ENCODE measurements at regions not wholly inside any gene's neighbourhood (a gene's known extent, or its start where the extent isn't known, plus 50 kb on each side); places are given as distances from the start of the nearest gene placed in this dataset.

DNA sequence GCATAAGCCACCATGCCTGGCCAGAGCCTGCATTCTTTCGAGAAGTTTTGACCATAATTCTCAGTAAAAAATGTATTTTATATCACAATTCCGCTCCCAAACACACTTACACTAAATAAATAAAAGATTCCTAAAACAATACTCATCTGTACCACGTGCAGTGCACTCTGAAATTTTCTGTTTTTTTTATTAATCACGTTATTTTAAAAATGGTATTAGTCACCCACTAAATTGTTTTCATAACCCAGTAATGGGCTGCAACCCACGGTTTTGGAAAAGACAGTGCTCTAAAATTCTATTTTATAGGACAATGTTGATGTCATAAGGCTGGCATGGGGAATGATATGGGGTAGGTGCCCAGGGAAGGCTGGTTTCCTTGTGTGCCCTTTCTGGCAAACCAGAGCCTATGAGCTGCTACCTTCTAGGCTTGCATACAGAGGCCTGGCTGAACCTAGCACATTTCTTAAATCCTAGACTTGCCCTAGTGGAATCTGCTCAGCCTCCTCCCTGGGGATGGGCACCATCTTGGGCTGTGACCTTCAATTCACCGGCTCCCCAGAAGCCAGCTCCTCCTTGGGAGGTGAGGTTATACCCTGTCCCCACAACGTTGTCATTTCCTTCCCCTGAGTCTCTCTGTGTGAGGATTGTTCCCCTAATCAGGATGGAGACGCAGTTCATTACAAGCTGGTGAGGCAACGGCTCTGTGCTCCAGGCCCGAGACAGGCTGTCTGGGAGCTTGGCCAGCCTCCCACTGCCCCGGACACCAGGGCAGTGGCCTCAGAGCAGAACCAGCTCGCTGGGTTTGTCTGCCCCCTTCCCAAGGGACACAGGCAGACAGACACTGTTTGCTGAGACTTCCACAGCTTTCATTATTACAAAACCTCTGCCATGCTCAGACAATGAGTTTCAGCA is 116.5 kb upstream of the NAV2 start:
- Mint-ChIP-seq H3K4me1 (ENCODE audit: low read depth) (no peaks in the 10 kb centered on the region), H3K36me3 (ENCODE audit: low read depth) (no peaks in the 10 kb centered on the region), H3K27me3 (ENCODE audit: low read depth) (no peaks in the 10 kb centered on the region), H3K4me3 (no peak overlapping the region), H3K9me3 (no peaks in the 10 kb centered on the region), H3K27ac (no peak overlapping the region)

DNA sequence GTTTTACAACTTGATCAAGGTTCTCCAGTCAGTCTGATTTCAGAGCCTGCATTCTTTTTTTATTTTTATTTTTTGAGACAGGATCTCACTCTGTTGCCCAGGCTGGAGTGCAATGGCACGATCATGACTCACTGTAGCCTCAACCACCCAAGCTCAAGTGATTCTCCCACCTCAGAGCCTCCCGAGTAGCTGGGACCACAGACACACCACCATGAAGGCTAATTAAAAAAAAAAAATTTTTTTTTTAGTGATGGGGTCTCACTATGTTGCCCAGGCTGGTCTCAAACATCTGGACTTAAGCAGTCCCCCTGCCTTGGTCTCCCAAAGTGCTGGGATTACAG is 117.2 kb upstream of the NAV2 start:
- H3K4me1 Mint-ChIP-seq (ENCODE audit: low read depth), result no peaks in the 10 kb centered on the region

DNA sequence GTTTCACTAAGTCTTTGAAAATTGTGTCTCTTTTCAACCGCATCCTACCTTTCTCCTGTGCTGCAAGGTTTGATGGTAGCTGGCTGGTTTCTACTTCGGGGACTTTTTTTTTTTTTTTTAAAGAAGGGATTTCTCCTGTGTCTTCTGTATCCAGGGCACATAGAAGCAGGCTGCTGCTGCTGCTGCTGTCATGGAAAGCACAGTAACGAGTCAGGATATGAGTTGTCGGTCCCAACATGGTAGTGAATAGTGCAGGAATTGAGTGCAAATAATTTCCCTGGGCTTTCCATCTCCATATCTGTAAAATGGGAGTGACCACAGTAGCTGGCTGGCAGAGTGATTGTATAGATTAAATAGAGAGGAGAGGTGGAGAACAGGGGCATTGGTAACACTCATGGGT is 118.3 kb upstream of the NAV2 start:
- Mint-ChIP-seq H3K27me3 (ENCODE audit: low read depth) (no peaks in the 10 kb centered on the region), H3K4me3 (no peak overlapping the region), H3K36me3 (ENCODE audit: low read depth) (no peaks in the 10 kb centered on the region), H3K4me1 (ENCODE audit: low read depth) (no peaks in the 10 kb centered on the region), H3K9me3 (no peaks in the 10 kb centered on the region), H3K27ac (no peak overlapping the region)

More for the DNA sequence above, 117.2 kb upstream of the NAV2 start:
- Mint-ChIP-seq H3K9me3 (no peaks in the 10 kb centered on the region), H3K36me3 (ENCODE audit: low read depth) (no peaks in the 10 kb centered on the region), H3K27me3 (ENCODE audit: low read depth) (no peaks in the 10 kb centered on the region), H3K27ac (no peak overlapping the region), H3K4me3 (no peak overlapping the region)

DNA sequence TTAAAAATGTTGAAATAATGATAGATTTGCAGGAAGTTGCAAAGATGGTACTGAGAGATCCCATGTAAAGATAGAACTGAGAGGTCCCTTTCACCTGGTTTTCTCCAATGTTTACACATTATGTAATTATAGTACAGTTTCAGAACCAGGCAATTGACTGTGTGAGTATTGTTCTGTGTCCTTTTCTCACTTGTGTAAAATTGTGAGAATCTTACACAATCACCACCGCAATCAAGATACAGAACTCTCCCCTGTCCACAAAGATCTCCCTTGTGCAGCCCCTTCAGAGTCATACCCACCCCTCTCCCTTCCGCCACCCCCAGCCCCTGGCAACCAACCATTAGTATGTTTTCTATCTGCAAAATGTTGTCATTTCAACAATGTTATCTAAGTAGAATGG is 119.8 kb upstream of the NAV2 start:
- H3K9me3 Mint-ChIP-seq, result no peaks in the 10 kb centered on the region
- H3K27me3 Mint-ChIP-seq (ENCODE audit: low read depth), result no peaks in the 10 kb centered on the region
- no peaks in the 10 kb centered on the region for H3K4me1 Mint-ChIP-seq (ENCODE audit: low read depth)
- no peak overlapping the region for H3K27ac Mint-ChIP-seq
- no peaks in the 10 kb centered on the region for H3K36me3 Mint-ChIP-seq (ENCODE audit: low read depth)
- no peak overlapping the region for H3K4me3 Mint-ChIP-seq

GRCh38 chr11:19589567-19590260 is 122.9 kb upstream of the NAV2 start:
- Mint-ChIP-seq H3K36me3 (ENCODE audit: low read depth) (no peaks in the 10 kb centered on the region), H3K4me1 (ENCODE audit: low read depth) (no peaks in the 10 kb centered on the region), H3K9me3 (no peaks in the 10 kb centered on the region), H3K27me3 (ENCODE audit: low read depth) (no peaks in the 10 kb centered on the region), H3K4me3 (no peak overlapping the region), H3K27ac (no peak overlapping the region)

GRCh38 chr11:19587979-19588378 is 124.7 kb upstream of the NAV2 start:
- no peaks in the 10 kb centered on the region for H3K27me3 Mint-ChIP-seq (ENCODE audit: low read depth)
- H3K9me3 Mint-ChIP-seq, result no peaks in the 10 kb centered on the region
- no peak overlapping the region for H3K27ac Mint-ChIP-seq
- H3K4me1 Mint-ChIP-seq (ENCODE audit: low read depth), result no peaks in the 10 kb centered on the region
- H3K4me3 Mint-ChIP-seq, result no peak overlapping the region
- no peaks in the 10 kb centered on the region for H3K36me3 Mint-ChIP-seq (ENCODE audit: low read depth)

DNA sequence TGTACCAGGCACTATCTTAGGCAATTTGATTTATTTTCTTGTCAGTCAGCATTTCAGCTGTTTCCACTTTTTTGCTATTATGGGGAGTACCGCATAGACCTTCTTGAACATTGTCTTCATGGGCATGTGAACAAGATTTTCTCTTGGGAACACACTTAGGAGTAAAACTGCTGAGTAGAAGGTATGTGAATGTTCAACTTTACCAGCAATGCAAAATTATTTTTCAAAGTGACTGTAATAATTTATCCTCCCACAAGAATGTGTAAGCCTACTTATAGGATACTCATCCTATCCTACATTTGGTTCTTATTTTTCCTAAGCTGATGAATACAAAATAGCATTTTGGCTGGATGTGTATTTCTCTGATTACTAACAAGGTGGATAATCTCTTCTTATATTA is 132.0 kb upstream of the NAV2 start:
- Mint-ChIP-seq H3K27me3 (ENCODE audit: low read depth) (no peaks in the 10 kb centered on the region), H3K36me3 (ENCODE audit: low read depth) (no peaks in the 10 kb centered on the region), H3K9me3 (no peaks in the 10 kb centered on the region), H3K4me3 (no peak overlapping the region), H3K27ac (no peak overlapping the region), H3K4me1 (ENCODE audit: low read depth) (no peaks in the 10 kb centered on the region)

DNA sequence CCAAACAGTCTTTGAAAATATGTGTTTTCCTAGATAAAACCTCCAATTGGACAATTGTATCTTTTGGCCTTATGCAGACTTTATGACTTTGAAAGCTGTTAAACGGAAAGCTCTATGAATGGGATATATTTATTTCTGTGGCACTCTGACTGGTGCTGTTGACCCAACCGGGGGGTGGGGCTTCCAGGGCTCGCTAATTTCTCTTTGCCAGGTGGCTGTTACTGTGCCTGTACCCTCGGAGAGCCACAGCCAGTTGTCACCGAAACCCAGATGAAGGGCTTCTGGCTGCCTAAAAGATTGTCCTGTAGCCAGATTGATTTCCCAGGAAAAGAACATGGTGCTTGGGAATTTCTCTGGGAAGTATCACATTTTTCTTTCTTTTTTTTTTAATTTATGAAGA is 132.7 kb upstream of the NAV2 start:
- H3K4me3 Mint-ChIP-seq, result no peak overlapping the region
- no peak overlapping the region for H3K27ac Mint-ChIP-seq
- H3K36me3 Mint-ChIP-seq (ENCODE audit: low read depth), result no peaks in the 10 kb centered on the region
- H3K27me3 Mint-ChIP-seq (ENCODE audit: low read depth), result no peaks in the 10 kb centered on the region
- H3K9me3 Mint-ChIP-seq, result no peaks in the 10 kb centered on the region
- H3K4me1 Mint-ChIP-seq (ENCODE audit: low read depth), result no peaks in the 10 kb centered on the region

DNA sequence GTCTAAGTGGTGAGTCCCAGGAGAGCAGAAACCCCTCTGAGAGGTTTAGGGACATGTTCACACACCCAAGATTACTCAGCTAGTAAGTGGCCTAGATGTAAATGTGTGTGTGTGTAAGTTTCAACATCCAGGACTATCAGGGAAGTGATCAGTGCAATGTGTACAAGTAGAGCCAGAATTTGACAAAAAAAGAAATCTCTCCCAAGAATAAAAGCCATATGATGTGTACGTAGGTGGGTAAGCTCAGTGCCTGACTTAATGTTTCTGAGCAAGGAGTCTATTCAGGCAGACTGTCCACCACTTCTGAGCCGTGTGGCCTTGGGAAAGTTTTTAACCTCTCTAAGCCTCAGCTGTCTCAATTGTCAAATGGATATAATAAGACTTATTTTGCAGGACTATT is 133.8 kb upstream of the NAV2 start:
- Mint-ChIP-seq H3K4me1 (ENCODE audit: low read depth) (no peaks in the 10 kb centered on the region), H3K27ac (no peak overlapping the region), H3K4me3 (no peak overlapping the region), H3K27me3 (ENCODE audit: low read depth) (no peaks in the 10 kb centered on the region), H3K36me3 (ENCODE audit: low read depth) (no peaks in the 10 kb centered on the region), H3K9me3 (no peaks in the 10 kb centered on the region)

DNA sequence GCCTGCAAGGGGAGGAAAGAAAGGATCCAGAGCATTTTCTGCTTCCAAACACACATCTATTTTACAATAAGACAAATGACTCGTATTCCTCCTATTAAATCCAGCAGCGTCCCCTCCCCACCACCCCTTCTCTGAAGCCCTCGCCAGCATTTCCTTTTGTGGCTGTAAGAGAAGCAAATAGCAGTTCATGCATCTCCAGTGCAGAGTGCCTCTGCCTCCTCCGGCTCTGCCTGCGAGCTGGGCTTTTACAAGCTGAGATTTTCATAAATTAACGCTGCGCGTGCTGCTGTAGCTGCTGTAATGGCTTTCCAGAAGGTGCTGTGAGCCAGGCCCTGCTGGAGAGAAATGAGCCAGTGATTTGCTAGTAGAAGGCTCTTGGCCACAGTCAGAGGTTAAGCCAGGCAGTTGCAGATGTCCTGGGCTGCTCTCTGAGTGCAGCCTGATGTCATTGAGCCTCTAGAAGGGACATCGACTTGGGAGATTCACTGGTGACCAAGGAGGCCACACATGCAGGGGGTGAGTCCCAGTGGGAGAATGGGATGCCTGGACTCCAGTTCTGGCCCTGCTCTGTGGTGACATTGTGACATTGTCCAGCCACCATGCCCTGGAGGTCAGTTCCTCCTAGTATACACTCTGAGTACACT is 134.5 kb upstream of the NAV2 start:
- no peaks in the 10 kb centered on the region for H3K36me3 Mint-ChIP-seq (ENCODE audit: low read depth)
- H3K27me3 Mint-ChIP-seq (ENCODE audit: low read depth), result no peaks in the 10 kb centered on the region
- H3K9me3 Mint-ChIP-seq, result no peaks in the 10 kb centered on the region
- no peak overlapping the region for H3K4me3 Mint-ChIP-seq
- H3K27ac Mint-ChIP-seq, result no peak overlapping the region
- no peaks in the 10 kb centered on the region for H3K4me1 Mint-ChIP-seq (ENCODE audit: low read depth)

GRCh38 chr11:19577391-19577975 is 135.2 kb upstream of the NAV2 start:
- Mint-ChIP-seq H3K36me3 (ENCODE audit: low read depth) (no peaks in the 10 kb centered on the region), H3K4me3 (no peak overlapping the region), H3K4me1 (ENCODE audit: low read depth) (no peaks in the 10 kb centered on the region), H3K27ac (no peak overlapping the region), H3K27me3 (ENCODE audit: low read depth) (no peaks in the 10 kb centered on the region), H3K9me3 (no peaks in the 10 kb centered on the region)

DNA sequence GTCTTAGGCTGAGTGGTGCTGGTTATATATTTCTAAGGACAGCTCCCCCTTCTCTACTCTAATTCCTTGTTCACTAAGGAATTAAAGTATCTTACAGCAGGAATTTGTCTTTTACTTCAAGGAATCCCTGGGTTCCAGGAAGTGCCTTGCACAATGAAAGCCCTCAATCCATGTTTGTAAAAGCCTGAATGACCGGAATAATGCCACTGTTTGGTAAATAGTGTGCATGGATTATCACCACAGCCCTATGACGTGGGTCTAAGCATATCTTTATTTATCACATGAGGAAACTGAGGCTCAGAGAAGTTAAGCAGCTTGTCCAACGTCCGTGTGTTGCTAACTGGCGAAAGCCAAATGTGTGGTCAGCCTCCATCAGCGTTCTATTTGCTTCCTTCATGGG is 135.7 kb upstream of the NAV2 start:
- no peak overlapping the region for H3K27ac Mint-ChIP-seq
- no peak overlapping the region for H3K4me3 Mint-ChIP-seq
- H3K27me3 Mint-ChIP-seq (ENCODE audit: low read depth), result no peaks in the 10 kb centered on the region

DNA sequence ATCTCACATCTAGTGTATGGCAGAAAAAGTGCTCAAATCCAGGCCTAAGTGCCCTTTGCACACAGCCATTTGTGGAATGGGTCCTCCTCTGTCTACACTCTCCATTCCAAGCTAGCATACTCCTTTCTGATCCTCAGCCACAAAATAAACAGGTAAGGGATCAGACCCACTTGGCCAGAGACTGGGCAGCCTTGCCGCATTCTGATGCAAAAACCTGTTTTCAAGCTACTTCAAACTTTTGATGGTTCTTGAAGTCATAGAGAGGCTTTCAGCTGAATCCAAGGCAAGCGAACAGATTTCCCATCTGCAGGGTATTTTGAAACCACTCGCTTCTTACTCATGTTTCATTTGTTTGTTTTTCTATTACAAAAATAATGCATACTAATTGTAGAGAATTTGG is 136.6 kb upstream of the NAV2 start:
- no peaks in the 10 kb centered on the region for H3K36me3 Mint-ChIP-seq (ENCODE audit: low read depth)
- no peaks in the 10 kb centered on the region for H3K4me1 Mint-ChIP-seq (ENCODE audit: low read depth)
- no peaks in the 10 kb centered on the region for H3K27me3 Mint-ChIP-seq (ENCODE audit: low read depth)
- H3K9me3 Mint-ChIP-seq, result no peaks in the 10 kb centered on the region
- no peak overlapping the region for H3K4me3 Mint-ChIP-seq
- no peak overlapping the region for H3K27ac Mint-ChIP-seq

More for the DNA sequence above, 135.7 kb upstream of the NAV2 start:
- Mint-ChIP-seq H3K4me1 (ENCODE audit: low read depth) (no peaks in the 10 kb centered on the region), H3K9me3 (no peaks in the 10 kb centered on the region), H3K36me3 (ENCODE audit: low read depth) (no peaks in the 10 kb centered on the region)

DNA sequence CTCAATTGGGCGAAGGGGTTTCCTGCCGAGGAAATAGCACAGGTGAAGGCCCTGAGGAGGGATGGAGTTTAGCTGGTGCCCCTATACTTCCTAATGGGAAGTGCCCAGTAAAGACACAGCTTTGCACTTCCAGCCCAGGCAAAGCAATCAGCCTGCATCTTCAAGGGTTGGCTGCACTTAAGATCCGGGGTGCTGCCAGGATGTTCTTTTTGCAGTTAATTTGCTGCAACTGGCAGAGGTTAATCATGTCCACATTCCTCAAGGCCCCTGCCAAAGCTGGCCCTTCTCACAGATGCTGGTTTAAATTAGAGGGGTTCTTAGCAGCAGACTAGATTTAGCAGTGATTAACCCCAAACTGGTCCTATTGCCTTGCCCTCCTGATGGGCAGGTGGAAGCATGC is 137.7 kb upstream of the NAV2 start:
- Mint-ChIP-seq H3K4me3 (no peak overlapping the region), H3K27me3 (ENCODE audit: low read depth) (no peaks in the 10 kb centered on the region)

GRCh38 chr11:19573666-19574065 is 139.0 kb upstream of the NAV2 start:
- Mint-ChIP-seq H3K27me3 (ENCODE audit: low read depth) (no peaks in the 10 kb centered on the region), H3K9me3 (no peaks in the 10 kb centered on the region), H3K4me1 (ENCODE audit: low read depth) (no peaks in the 10 kb centered on the region), H3K36me3 (ENCODE audit: low read depth) (no peaks in the 10 kb centered on the region), H3K27ac (no peak overlapping the region), H3K4me3 (no peak overlapping the region)

More for the DNA sequence above, 137.7 kb upstream of the NAV2 start:
- no peaks in the 10 kb centered on the region for H3K4me1 Mint-ChIP-seq (ENCODE audit: low read depth)
- H3K36me3 Mint-ChIP-seq (ENCODE audit: low read depth), result no peaks in the 10 kb centered on the region
- H3K27ac Mint-ChIP-seq, result no peak overlapping the region
- H3K9me3 Mint-ChIP-seq, result no peaks in the 10 kb centered on the region

Data from T-helper 1 cell treated with Interleukin-12 subunit alpha and Interleukin-12 subunit beta and Interleukin-4 antibody, amounts not matched to agents 30 μg/mL and 1 μg/mL, for 36 hours (primary cell).